Globus pallidus (tissue), 1 donor: ENCODE measurements at regions not wholly inside any gene's neighbourhood (a gene's known extent, or its start where the extent isn't known, plus 50 kb on each side); places are given as distances from the start of the nearest gene placed in this dataset.
"Not testable (repeated sequence)": the region's sequence is repeated elsewhere in the genome, so short reads cannot be mapped to it uniquely, and the experiment has no call there.

Source experiments
- DNase-seq: peaks from one replicate; pipeline ENCODE4 v3.0.0-alpha.2; 2015; ENCODE audit warnings: low spot score

DNA sequence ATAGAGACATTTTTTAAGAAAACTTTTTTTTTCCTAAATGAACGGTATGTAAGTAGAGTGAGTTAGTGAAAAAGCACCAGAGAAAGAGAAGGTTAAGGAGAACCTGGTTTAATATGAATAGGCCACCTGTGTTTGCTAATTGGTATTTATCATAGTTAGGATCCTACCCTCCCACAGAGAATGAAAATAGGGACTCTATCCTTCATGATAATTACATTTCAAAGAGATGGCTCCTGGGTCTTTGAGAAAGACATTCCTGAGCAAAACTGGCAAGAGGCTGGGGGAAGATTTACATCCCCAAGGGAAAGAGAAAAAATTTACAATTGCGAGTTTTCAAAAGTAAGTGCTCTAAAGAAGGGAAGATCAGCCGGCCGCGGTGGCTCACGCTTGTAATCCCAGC is 1284.5 kb downstream of the SLITRK1 start:
- no peak for DNase-seq

- no peak for DNase-seq
Observed at GRCh38 chr13:82593239-82593638, 1289.0 kb downstream of the SLITRK1 start.

- DNase-seq = no peak
Observed at GRCh38 chr13:82571653-82572052, 1310.6 kb downstream of the SLITRK1 start.

- no peak for DNase-seq
Observed at GRCh38 chr13:82569581-82569980, 1312.7 kb downstream of the SLITRK1 start.

DNA sequence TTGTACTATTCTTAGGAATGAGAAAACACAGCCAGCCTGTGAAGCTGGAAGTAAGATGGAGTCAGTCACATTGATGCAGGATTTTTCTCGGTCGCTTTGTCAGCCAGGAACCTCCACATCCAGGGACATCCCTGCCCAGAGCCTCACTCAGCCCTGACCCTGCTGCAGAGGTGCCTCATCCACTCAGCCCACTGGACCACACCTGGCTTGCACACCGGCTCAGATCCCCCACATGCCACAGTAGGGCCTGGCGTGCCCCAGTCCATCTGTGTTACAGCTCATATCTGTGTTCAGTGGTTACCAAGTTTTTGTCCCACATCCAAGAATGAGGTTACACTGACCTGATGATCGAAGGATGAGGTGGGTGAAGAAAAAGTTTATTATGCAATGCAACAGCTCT is 1315.4 kb downstream of the SLITRK1 start:
- DNase-seq = no peak

- no peak for DNase-seq
Observed at GRCh38 chr13:82565201-82565600, 1317.1 kb downstream of the SLITRK1 start.

GRCh38 chr13:82560889-82561288 is 1321.4 kb downstream of the SLITRK1 start:
- no peak for DNase-seq

- no peak for DNase-seq
Observed at GRCh38 chr13:82522872-82523271, 1359.4 kb downstream of the SLITRK1 start.

- DNase-seq = no peak
Observed at GRCh38 chr13:82506805-82507414, 1375.4 kb downstream of the SLITRK1 start.

- DNase-seq = no peak
Observed at GRCh38 chr13:82501834-82502233, 1380.4 kb downstream of the SLITRK1 start.

GRCh38 chr13:82480415-82480814 is 1401.9 kb downstream of the SLITRK1 start:
- no peak for DNase-seq

DNA sequence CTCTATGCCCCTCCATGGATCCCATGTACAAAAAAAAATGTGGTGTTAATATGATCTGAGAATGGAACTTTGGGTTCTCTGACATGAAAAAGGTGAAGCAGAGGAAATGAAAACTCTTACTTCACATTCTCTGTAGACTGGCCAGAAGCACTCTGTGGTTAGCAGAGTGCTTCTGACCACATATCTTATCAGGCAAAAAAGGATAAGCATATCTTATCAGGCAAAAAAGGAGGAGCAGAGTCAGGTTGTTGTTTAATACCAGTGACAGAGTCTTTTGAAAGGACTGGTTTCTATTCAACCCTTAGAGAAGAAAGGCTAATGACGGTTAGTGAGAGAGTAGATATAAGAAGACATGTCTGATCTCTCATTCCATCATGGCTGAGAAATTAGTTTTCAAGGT is 1404.8 kb downstream of the SLITRK1 start:
- no peak for DNase-seq

DNA sequence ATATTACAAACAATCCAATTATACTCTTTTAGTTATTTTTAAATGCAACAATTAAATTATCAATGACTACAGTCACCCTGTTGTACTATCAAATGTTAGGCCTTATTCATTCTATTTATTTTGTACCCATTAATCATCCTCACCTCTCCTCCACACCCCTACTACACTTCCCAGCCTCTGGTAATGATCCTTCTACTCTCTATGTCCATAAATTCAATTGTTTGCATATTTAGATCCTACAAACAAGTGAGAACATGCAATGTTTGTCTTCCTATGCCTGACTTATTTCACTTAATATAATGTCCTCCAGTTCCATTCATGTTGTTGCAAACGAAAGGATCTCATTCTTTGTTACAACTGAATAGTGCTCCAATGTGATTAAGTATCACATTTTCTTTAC is 1414.6 kb downstream of the SLITRK1 start:
- DNase-seq = no peak

DNA sequence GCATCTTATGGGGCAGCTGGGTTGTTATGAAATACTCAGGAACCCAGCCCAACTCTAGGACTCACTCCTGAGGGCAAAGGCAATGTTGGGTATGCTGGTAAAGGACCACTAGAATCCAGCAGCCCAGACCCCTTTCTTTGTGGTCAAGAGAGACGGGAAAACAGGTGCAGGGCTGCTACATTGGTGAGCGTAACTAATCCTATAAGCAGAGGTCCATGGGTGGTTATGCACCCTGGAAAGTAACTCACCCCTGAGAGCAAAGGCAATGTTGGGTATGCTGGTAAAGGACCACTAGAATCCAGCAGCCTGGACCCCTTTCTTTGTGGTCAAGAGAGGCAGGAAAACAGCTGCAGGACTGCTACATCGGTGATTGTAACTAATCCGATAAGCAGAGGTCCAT is 1422.7 kb downstream of the SLITRK1 start:
- not testable (repeated sequence) for DNase-seq

- no peak for DNase-seq
Observed at GRCh38 chr13:82458169-82458568, 1424.1 kb downstream of the SLITRK1 start.

DNA sequence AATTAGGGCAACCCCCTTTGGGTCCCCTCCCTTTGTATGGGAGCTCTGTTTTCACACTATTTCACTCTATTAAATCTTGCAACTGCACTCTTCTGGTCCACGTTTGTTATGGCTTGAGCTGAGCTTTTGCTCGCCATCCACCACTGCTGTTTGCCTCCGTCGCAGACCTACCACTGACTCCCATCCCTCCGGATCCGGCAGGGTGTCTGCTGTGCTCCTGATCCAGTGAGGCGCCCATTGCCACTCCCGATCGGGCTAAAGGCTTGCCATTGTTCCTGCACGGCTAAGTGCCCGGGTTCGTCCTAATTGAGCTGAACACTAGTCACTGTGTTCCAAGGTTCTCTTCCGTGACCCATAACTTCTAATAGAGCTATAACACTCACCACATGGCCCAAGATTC is 1424.7 kb downstream of the SLITRK1 start:
- DNase-seq = not testable (repeated sequence)

DNA sequence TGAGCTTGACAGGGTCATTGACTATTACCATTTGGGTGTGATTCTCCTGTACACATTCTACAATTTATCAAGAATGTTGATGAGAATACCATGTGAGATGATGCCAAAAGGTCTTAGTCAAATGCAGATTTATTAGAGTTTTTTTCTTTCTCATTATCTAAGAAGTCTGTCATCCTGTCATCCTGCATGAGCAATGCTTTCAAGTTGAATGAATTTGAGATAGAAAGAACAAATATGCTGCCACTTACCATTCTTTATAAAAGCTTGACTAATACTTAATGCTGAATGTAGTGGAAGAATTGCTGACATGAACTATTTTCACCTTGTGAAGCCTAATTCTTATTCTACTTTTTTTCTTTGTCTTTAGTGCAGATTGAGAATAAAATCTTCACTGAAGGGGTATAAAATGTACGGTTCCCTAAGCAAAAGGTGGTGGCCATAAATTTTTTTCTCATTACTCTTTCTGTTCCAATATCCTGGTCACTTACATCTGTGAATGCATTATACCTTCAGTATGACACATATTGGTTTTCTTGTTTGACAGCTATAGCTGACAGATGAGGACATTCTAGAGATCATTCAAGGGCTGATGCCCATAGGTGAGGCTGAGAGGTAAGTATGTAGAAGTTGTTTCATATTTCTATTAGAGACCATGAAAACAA is 1434.7 kb downstream of the SLITRK1 start:
- DNase-seq = no peak

DNA sequence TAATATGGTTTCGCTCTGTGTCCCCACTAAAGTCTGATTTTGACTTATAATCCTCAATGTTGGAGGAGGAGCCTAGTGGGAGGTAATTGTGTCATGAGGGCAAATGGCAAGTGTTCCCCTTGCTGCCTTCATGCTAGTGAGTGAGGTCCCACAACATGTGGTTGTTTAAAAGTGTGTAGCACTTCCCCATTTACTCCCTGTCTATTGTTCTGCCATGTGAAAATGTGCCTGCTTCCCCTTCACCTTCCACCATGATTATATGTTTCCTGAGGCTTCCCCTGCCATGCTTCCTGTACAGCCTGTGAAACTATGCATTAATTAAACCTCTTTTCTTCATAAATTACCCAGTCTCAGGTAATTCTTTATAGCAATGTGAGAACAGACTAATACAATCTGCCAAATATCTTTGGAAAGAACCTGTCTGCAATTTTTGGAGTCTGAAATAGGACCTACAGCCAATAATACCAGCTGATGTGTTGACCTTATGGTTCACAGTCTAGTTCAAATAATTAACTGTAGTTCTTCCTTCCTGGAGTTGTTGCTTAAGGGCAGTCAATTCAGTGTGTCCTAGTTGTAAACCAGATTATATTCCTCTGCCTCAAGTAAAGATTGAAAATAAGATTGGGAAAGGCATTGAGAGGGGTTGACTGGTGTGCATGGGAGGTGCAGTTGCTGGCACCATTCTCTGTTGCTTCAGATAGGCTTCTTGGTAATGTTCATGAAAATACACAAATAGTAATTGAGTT is 1442.9 kb downstream of the SLITRK1 start:
- DNase-seq = no peak

DNA sequence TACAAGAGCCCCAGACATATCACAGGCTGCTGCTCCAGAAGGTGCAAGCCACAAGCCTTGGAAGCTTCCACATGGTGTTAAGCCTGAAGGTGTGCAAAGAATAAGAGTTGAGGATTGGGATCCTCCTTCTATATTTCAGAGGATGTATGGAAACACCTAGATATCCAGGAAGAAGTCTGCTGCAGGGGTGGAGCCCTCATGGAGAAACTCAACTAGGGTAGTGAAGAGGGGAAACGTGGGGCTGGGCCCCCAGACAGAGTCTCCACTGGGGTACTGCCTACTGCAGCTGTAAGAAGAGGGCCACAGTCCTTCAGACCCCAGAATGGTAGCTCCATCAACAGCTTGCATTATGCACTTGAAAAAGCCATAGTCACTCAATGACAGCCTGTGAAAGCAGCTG is 1444.0 kb downstream of the SLITRK1 start:
- DNase-seq = no peak

- no peak for DNase-seq
Observed at GRCh38 chr13:82436099-82436585, 1446.1 kb downstream of the SLITRK1 start.

DNA sequence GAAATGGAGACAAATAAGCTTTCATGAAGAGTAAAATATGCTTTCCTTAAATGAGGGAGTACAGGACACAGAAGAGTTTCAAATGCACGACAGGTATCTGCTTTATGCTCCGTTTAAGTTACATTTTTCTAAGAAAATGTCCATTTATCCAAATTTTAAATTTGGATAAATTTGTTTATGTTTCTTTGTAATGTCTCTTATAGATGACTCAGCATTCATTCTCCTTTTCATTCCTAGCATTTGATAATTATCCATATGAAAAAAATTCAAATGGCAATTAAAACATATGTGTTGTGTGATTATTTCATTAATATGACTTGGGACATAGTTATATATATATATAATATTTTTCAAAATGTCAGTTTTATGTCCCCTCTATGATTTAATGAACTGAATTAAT is 1449.3 kb downstream of the SLITRK1 start:
- DNase-seq = no peak

DNA sequence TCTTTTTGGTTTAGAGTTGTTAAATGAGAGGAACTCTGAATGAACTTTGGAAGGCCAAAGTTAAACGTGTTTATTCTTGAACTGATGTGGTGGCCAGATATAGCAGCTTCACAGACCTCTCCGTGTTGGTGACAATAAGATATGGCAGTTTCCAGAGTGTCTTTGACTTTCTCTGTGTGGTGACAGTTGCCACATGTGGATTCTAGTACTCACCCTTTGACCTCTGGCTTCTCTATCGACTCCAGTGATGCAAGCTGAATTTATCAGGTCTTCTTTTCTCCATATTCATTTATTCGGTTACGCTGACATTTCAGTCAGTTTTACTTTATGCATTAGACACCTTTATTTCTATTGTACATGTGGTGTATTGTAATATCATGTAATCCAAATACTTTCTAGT is 1469.5 kb downstream of the SLITRK1 start:
- DNase-seq = no peak

DNA sequence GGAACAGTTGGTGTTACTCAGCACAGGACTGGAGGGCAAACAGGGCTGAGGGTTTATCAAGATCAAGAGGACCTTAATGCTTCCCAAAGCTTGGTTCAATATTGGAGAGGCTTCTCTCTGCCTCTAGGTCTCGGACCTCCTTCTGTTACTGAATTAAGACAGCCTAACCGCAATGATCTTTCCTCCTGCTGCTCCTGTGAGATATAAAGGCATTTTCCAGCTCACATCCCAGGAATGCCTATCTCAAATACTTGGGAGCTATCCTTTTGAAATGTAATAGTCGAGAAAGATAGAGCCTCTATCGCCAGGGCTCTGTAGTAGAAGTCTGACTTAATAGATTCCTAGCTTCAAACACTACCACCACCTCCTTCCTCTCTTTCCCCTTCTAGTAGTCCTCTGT is 1475.0 kb downstream of the SLITRK1 start:
- DNase-seq = no peak
